ENCODE measurements at regions not wholly inside any gene's neighbourhood (a gene's known extent, or its start where the extent isn't known, plus 50 kb on each side); places are given as distances from the start of the nearest gene placed in this dataset.

- DNase-seq (ENCODE audit: low read depth) = no peak
- in situ Hi-C loops (cut with HindIII; ENCODE audit: low sequenced_read_pairs) = no loop called here
- TF ChIP-seq CTCF (IDR thresholded peaks at IDR 0.05; ENCODE audit: low read depth, low read length, missing control alignments) = no peak
- no peak overlapping the region for H3K4me3 ChIP-seq (ENCODE audit: low read depth, low read length)
Observed at GRCh38 chr4:180525523-180526077, 1717.6 kb upstream of the TENM3 start.

GRCh38 chr4:180528003-180528402 lies 1715.2 kb upstream of the TENM3 start:
- TF ChIP-seq CTCF (IDR thresholded peaks at IDR 0.05; ENCODE audit: low read depth, low read length, missing control alignments) = no peak
- in situ Hi-C loops (cut with HindIII; ENCODE audit: low sequenced_read_pairs) = no loop called here
- no peak overlapping the region for H3K4me3 ChIP-seq (ENCODE audit: low read depth, low read length)
- DNase-seq (ENCODE audit: low read depth) = no peak

- no peak for DNase-seq (ENCODE audit: low read depth)
- H3K4me3 ChIP-seq (ENCODE audit: low read depth, low read length) = no peak overlapping the region
- no peak for TF ChIP-seq CTCF (IDR thresholded peaks at IDR 0.05; ENCODE audit: low read depth, low read length, missing control alignments)
- in situ Hi-C loops (cut with HindIII; ENCODE audit: low sequenced_read_pairs) = no loop called here
Observed at GRCh38 chr4:180530787-180531186, 1712.4 kb upstream of the TENM3 start.

- no peak for DNase-seq (ENCODE audit: low read depth)
- in situ Hi-C loops (cut with HindIII; ENCODE audit: low sequenced_read_pairs) = no loop called here
- no peak overlapping the region for H3K4me3 ChIP-seq (ENCODE audit: low read depth, low read length)
- no peak for TF ChIP-seq CTCF (IDR thresholded peaks at IDR 0.05; ENCODE audit: low read depth, low read length, missing control alignments)
Observed at GRCh38 chr4:180532691-180533090, 1710.5 kb upstream of the TENM3 start.

- DNase-seq (ENCODE audit: low read depth) = no peak
- in situ Hi-C loops (cut with HindIII; ENCODE audit: low sequenced_read_pairs) = no loop called here
- TF ChIP-seq CTCF (IDR thresholded peaks at IDR 0.05; ENCODE audit: low read depth, low read length, missing control alignments) = no peak
- H3K4me3 ChIP-seq (ENCODE audit: low read depth, low read length) = no peak overlapping the region
Observed at GRCh38 chr4:180538384-180539057, 1704.7 kb upstream of the TENM3 start.

- TF ChIP-seq CTCF (IDR thresholded peaks at IDR 0.05; ENCODE audit: low read depth, low read length, missing control alignments) = no peak
- no peak for DNase-seq (ENCODE audit: low read depth)
- H3K4me3 ChIP-seq (ENCODE audit: low read depth, low read length) = no peak overlapping the region
- in situ Hi-C loops (cut with HindIII; ENCODE audit: low sequenced_read_pairs) = no loop called here
Observed at GRCh38 chr4:180539284-180539683, 1703.9 kb upstream of the TENM3 start.

Measured in astrocyte of the cerebellum (primary cell).